ENCODE measurements at regions not wholly inside any gene's neighbourhood (a gene's known extent, or its start where the extent isn't known, plus 50 kb on each side); places are given as distances from the start of the nearest gene placed in this dataset.
A peak's percentile ranks its signal among the peaks of the same experiment; 100 is the strongest.

DNA sequence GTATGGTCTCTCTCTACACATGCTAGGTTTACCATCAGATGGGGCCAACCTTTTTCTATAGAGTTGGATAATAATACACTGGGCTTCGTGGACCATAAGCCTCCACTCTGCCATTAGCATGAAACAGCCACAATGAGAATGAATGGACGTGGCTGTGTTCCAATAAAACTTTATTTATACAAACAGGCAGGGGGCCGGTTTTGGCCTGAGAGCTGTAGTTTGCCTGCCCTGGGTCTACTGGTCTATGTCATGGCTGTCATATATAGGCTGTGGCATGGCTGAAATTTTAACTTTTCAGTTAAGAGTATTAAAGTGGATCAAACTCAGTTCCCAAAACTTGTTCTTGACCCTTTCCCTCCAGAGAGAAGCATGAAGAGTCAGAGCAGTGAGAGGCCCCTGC lies 120.3 kb upstream of the MYL2 start:
- no peaks in the 10 kb centered on the region for H3K9me3 Mint-ChIP-seq (ENCODE audit: low read depth)
- no peak overlapping the region for H3K27ac Mint-ChIP-seq
- H3K27me3 Mint-ChIP-seq = peaks cover 11% of the 10 kb centered on the region
- H3K4me1 Mint-ChIP-seq (ENCODE audit: low read depth) = peaks cover 11% of the 10 kb centered on the region
- H3K36me3 Mint-ChIP-seq = no peaks in the 10 kb centered on the region
- H3K4me3 Mint-ChIP-seq = no peak overlapping the region

DNA sequence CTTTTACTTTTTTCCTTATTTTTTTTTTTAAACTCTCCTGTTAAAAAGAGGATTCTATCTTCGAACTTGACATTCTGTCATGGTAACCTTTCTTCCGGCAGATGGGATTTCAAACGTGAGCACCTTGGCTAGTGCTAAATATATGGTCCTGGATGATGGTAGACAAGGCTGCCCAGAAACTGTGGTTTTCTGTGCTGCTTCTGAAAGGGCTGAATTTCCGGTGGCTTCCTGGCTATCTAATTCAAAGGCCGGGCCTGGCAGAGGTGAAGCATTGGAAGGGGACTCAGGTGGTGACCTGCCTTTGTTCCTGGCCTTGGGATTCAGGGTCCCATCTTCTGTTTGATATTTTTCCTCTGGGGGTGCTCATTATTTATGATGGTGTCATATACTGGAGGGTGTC lies 118.6 kb upstream of the MYL2 start:
- H3K36me3 Mint-ChIP-seq = no peaks in the 10 kb centered on the region
- H3K27me3 Mint-ChIP-seq = peaks cover 14% of the 10 kb centered on the region
- H3K9me3 Mint-ChIP-seq (ENCODE audit: low read depth) = no peaks in the 10 kb centered on the region
- no peak overlapping the region for H3K27ac Mint-ChIP-seq
- H3K4me3 Mint-ChIP-seq = no peak overlapping the region
- peaks cover 18% of the 10 kb centered on the region for H3K4me1 Mint-ChIP-seq (ENCODE audit: low read depth)

DNA sequence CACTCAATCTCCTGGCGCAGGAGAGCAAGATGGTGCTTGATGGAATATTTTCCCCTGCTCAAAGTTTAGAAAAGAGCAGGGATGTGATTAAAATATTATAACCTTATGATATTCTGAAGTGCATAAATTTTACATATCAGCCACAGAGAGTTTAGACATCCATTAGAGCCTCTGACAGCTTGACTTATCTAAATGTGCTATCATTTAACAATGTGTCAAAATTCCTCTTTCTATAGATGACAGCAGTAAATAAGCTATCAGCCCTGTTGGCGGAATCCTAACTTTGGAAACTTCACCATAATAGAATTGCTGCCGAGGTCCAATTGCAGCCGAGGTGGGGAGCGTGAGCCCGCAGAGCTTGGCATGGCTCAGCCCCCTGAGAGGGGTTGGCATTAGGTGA lies 117.7 kb upstream of the MYL2 start:
- Mint-ChIP-seq H3K27me3 (peaks cover 14% of the 10 kb centered on the region), H3K4me3 (no peak overlapping the region), H3K27ac (no peak overlapping the region), H3K9me3 (ENCODE audit: low read depth) (no peaks in the 10 kb centered on the region), H3K4me1 (ENCODE audit: low read depth) (peaks cover 18% of the 10 kb centered on the region), H3K36me3 (no peaks in the 10 kb centered on the region)

DNA sequence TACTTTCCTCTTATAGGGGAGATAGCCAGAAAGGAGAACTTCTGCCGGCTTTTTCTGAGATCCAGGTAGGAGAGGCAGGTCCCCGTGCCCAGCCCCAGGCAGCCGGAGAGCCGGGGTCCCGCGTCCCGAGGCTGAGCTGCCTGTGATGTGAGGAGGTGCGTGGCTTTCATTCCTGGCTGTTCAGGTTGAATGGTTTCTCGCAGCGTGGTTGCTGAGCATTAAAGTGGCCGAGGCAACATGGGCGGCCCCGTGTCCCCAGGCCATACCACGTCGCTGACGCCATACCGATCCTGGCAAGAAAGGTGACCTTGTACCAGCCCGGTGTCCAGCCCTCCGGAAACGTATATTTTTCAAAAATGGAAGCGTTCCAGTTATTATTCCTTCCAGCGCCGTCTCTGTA lies 116.7 kb upstream of the MYL2 start:
- Mint-ChIP-seq H3K4me3 (no peak overlapping the region), H3K9me3 (ENCODE audit: low read depth) (no peaks in the 10 kb centered on the region), H3K4me1 (ENCODE audit: low read depth) (peaks cover 22% of the 10 kb centered on the region), H3K27ac (no peak overlapping the region), H3K36me3 (peaks cover 4% of the 10 kb centered on the region), H3K27me3 (peaks cover 20% of the 10 kb centered on the region)

DNA sequence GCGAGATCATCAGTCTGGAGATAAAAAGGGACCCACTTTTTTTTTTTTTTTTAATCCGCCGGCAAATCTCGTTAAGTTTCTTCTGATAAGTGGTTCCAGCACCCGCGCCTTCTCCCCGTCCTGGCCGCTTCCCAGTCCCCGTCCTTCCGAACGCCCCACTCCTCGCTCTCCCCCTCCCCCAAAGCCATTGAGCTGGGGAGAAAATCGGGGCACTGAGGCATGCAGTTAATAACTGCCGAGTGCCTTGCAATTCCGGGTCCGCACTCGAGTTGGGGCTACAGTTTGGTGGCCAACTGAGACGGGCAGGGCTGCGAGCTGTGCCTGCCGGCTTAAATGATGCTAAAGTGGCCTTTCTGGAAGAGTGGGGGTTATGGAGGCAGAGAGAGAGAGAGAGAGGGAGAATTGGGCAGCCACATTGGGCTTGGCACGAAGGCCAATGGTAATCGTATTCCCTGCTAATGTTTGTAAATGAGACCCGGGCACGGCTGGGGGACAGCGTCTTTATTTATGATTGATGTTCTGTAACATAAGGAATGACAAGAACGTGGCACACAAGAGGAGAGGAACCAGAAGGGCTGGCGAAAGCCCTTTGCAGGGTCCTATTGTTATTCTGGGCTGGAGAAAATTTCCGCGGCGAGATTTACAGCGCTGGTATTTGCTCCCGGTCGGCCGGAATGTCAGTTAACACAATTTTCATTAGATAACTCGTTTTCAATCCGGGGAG lies 115.4 kb upstream of the MYL2 start:
- H3K27me3 Mint-ChIP-seq = peaks cover 30% of the 10 kb centered on the region
- H3K9me3 Mint-ChIP-seq (ENCODE audit: low read depth) = no peaks in the 10 kb centered on the region
- H3K4me3 Mint-ChIP-seq = peak overlapping the region; percentile 82

DNA sequence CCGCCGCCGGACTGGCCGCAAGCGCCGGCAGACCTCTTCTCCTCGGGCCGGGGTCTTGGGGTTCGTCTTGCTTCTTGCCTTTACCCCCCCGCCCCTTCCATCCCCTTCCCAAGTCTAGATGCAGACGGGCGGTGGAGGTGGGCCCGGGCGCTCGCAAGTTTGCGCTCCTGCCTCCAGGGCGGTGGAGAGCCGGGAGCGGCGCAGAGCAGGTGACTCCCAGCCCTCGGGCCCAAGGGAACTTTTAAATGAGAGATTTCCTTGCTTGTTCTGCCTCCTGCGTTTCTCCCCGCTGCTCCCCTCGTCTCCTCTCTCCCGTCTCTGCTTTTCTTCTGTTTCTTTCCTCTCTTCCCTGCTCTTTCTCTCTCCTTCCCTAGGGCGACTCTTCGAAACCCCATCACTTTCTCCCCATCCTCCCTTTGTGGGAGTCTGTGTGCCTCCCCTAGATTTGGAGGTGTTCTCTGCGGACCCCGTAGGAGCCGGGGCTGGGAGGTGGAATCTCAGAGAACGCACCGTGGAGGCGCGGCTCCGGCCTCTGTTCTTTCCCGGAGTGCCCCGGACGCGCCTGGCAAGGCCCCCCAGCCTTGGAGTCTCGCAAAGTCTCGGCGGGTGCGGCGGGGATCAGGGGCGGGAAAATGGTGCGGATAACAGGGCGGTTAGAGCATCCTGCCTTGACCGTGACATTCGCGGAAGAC lies 114.7 kb upstream of the MYL2 start:
- H3K4me1 Mint-ChIP-seq (ENCODE audit: low read depth) = peaks cover 22% of the 10 kb centered on the region
- H3K27me3 Mint-ChIP-seq = peaks cover 32% of the 10 kb centered on the region
- H3K9me3 Mint-ChIP-seq (ENCODE audit: low read depth) = no peaks in the 10 kb centered on the region
- H3K27ac Mint-ChIP-seq = no peak overlapping the region
- H3K36me3 Mint-ChIP-seq = peaks cover 4% of the 10 kb centered on the region
- peak overlapping the region; percentile 82 for H3K4me3 Mint-ChIP-seq

More for the DNA sequence above, 115.4 kb upstream of the MYL2 start:
- peaks cover 4% of the 10 kb centered on the region for H3K36me3 Mint-ChIP-seq
- no peak overlapping the region for H3K27ac Mint-ChIP-seq
- peaks cover 22% of the 10 kb centered on the region for H3K4me1 Mint-ChIP-seq (ENCODE audit: low read depth)

DNA sequence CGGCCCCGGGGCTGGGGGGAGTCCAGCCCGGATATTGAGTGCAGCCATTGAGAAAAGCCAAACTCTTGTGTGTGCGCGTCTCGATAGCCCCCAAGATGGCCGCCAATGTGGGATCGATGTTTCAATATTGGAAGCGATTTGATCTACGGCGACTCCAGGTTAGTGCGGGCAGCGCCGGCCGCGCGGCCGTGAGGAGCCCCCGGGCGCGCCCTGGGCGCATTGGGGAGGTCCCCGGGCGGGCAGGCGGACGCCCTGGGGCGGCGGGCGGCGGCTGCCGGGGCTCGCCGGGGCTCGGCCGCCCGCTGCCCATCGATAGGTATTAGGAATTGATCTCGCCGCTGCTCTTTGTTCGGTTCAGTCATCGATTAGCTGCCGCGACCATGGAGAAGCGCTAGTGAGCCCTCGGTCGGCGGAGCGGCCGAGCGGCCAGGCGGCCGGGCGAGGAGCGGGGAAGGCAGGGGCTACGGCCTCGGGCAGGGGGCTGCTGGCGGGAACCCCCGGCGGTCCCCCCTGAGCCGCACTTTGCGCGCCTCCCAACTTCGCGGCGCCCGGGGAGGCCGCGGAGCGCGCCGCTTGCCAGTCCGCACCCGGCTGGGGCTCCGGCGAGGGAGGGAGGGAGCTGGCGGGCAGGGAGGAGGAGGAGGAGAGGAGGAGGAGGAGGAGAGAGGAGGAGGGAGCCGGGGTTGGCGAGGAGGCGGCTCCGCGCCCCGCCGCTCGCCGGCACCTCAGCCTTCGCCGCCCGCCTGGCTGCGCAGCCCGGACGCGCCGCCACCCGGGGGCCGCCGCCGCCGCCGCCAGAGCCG lies 113.9 kb upstream of the MYL2 start, which contains the start of gene CUX2:
CUX2 (plus strand) TSS at position 83 of the 803 bp plus-strand sequence.
- Mint-ChIP-seq H3K9me3 (ENCODE audit: low read depth) (no peaks in the 10 kb centered on the region), H3K4me3 (peak within 1 kb of the TSS; percentile 82), H3K36me3 (peaks cover 4% of the 10 kb centered on the region), H3K4me1 (ENCODE audit: low read depth) (peaks cover 22% of the 10 kb centered on the region), H3K27ac (no peak within 1 kb of the TSS), H3K27me3 (peaks cover 33% of the 10 kb centered on the region)

DNA sequence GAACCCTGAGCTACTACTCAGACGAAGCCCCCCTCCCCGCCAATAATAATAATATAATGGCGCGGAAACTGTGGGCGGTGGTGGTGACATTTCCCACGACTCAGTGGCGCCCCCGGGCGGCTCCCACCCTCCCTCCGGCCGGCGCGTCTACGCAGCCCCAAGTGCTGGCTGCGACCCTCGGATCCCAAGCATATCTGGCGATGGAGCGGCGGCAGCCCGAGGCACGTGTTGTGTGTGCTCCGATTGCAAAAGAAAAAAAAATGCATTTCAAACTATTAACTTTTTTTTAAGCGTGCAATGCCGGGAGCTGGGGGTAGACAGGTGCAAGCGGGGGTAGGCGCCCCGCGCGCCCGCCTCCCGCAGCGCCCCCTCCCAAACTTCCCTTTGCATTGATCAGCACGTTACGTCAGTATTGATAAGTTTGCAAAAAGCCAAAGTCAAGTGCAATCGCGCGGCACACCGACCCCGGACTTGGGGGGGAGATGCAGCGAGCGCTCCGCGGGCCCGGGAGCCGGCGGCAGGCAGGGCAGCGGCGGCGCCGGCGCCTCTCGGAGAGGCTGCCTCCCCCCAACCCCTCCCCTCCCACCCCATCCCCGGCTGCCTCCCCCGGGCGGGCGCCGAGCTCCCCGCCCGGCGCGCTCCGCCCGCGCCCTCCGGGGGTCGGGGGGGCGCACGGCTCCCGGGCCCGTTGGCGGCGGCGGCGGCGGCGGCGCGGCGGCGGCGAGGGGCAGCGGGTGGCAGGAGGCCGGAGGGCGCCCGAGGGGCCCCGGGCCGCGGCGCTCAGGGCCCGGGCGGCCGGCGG lies 113.1 kb upstream of the MYL2 start:
- H3K4me1 Mint-ChIP-seq (ENCODE audit: low read depth) = peaks cover 22% of the 10 kb centered on the region
- peaks cover 33% of the 10 kb centered on the region for H3K27me3 Mint-ChIP-seq
- peaks cover 4% of the 10 kb centered on the region for H3K36me3 Mint-ChIP-seq
- no peak overlapping the region for H3K27ac Mint-ChIP-seq
- peak overlapping the region; percentile 49 for H3K4me3 Mint-ChIP-seq
- H3K9me3 Mint-ChIP-seq (ENCODE audit: low read depth) = no peaks in the 10 kb centered on the region

DNA sequence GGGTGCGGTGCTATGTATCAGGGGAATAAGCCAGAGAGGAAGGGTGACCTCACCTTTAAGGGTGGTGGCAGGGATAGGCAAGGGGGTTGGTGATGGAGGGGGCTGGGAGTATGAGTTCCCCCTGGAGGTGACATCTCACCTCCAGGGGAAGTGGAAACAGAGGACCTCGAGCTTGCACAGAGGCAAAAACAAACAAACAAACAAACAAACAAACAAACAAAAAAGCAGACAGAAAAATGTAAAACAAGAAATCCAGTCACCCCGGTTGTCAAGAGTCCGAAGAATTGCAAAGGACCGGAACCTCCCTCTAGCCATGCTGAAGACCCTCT lies 112.2 kb upstream of the MYL2 start:
- Mint-ChIP-seq H3K9me3 (ENCODE audit: low read depth) (no peaks in the 10 kb centered on the region), H3K36me3 (peaks cover 4% of the 10 kb centered on the region), H3K4me3 (peak overlapping the region; percentile 70), H3K27ac (no peak overlapping the region), H3K27me3 (peaks cover 30% of the 10 kb centered on the region), H3K4me1 (ENCODE audit: low read depth) (peaks cover 22% of the 10 kb centered on the region)

DNA sequence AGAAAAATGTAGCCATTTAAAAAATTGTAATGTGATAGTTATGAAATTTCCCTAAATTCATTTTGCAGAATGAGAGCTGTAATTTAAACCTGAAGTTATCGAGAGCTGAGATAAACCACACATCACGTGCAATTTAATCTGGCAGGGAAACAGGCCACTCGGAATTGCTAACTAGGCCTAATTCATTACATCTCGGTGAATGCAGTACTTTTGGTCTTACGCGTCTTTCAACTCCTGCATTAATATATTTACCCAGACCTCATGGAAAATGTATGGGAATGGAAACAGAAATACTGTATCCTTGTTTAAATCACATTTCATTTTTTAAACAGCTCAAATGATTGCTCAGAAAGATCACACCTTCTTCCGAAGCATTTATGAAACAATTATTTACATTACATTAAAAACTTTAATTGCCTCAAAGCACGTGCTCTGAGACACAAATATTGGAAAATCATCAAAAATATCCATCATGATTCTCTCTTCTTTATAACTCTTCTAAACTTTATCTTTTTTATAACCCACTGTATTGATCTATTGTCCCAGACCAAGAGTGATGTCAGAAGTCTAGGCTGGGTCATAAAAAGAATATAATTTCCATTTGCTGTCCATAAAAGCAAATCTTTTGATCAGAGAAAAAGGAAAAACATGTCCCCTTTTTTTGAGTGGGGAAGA lies 111.7 kb upstream of the MYL2 start:
- Mint-ChIP-seq H3K36me3 (peaks cover 4% of the 10 kb centered on the region), H3K4me1 (ENCODE audit: low read depth) (peaks cover 20% of the 10 kb centered on the region), H3K9me3 (ENCODE audit: low read depth) (no peaks in the 10 kb centered on the region), H3K27me3 (peaks cover 28% of the 10 kb centered on the region), H3K4me3 (peak overlapping the region; percentile 70), H3K27ac (no peak overlapping the region)

DNA sequence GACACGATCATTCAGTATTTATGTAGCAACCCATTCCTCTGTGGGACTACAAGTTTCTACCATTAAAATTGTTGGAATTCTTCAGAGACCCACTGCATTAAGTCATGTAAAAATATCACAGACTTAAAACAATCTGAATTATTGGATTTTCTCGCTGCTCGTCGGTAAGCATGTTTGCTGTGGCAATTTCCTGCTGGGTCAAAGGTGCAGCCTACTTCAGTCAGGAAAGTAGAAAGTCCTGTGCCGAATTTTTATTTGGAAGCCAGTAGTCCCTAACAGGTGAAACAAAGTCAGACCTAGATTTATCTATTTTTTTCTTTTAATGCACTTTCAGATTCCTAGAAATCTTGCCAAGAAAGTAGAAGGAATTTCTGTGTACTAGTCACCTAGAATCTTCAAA lies 110.4 kb upstream of the MYL2 start:
- Mint-ChIP-seq H3K4me1 (ENCODE audit: low read depth) (peaks cover 12% of the 10 kb centered on the region), H3K4me3 (no peak overlapping the region), H3K36me3 (peaks cover 4% of the 10 kb centered on the region), H3K27ac (no peak overlapping the region), H3K27me3 (peaks cover 23% of the 10 kb centered on the region), H3K9me3 (ENCODE audit: low read depth) (no peaks in the 10 kb centered on the region)

DNA sequence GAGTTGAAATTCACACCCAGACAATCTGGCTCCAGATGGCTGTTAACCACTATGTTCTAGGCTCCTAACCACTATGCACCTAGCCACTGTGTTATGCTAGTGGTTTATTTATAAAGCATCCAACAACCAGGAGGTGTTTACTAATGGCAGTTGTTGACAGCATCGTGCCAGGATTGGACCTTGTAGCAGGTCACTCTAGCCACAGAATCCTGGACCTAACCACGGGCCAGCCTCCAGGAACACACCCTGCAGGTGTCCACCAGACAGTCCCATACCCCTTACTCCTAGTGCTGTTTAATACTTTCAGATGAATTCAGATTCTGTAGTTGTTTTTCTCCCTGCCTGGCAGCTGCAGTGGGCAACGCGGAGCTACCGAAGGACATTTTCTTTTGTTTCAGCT lies 109.4 kb upstream of the MYL2 start:
- Mint-ChIP-seq H3K4me3 (no peak overlapping the region), H3K4me1 (ENCODE audit: low read depth) (peaks cover 4% of the 10 kb centered on the region), H3K27me3 (peaks cover 19% of the 10 kb centered on the region), H3K36me3 (peaks cover 4% of the 10 kb centered on the region), H3K27ac (no peak overlapping the region), H3K9me3 (ENCODE audit: low read depth) (no peaks in the 10 kb centered on the region)

DNA sequence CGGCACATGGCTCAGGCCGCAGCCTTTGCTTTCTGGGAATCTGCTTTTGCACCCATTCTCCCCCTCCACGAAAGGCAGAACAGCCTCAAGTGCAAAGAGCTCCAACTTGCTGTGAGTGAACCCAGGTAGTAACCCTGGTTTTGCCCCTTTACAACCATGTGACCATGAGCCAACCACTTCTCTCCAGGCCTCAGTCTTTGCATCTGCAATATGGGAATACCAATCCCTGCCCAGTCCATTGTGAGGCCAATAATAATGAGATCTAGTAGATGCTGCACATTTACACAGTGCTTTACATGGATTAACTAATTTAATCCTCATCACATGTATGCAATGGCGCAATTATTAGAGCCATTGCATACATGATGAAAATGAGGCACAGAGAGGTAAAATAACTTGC lies 108.9 kb upstream of the MYL2 start:
- no peaks in the 10 kb centered on the region for H3K9me3 Mint-ChIP-seq (ENCODE audit: low read depth)
- no peak overlapping the region for H3K4me3 Mint-ChIP-seq
- peaks cover 19% of the 10 kb centered on the region for H3K27me3 Mint-ChIP-seq
- H3K36me3 Mint-ChIP-seq = peaks cover 4% of the 10 kb centered on the region
- no peak overlapping the region for H3K27ac Mint-ChIP-seq
- H3K4me1 Mint-ChIP-seq (ENCODE audit: low read depth) = peaks cover 4% of the 10 kb centered on the region

DNA sequence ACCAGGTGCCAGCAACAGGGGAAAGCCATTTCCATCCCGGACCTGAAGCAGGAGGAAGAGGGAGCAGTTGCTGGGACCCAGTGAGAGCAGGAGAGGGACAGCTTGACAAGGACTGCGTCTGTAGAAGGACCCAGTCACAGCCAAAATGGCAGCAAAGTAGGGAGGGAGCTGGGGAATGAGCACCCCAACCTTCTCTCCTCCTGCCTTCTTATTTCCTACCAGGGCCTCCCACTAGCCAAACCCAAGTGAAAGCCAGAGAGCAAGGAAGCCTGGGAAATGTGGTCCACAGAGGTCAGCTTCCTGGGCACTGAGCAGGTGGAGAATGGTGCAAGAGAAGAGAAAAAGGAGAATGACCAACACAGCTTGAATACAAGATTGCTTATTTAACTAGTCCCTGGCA lies 108.5 kb upstream of the MYL2 start:
- Mint-ChIP-seq H3K36me3 (peaks cover 4% of the 10 kb centered on the region), H3K4me1 (ENCODE audit: low read depth) (peaks cover 5% of the 10 kb centered on the region), H3K27ac (no peak overlapping the region), H3K4me3 (no peak overlapping the region), H3K9me3 (ENCODE audit: low read depth) (no peaks in the 10 kb centered on the region), H3K27me3 (peaks cover 19% of the 10 kb centered on the region)

Data from activated naive CD8-positive, alpha-beta T cell (primary cell).